GM23338 (cell line): ENCODE measurements at regions not wholly inside any gene's neighbourhood (a gene's known extent, or its start where the extent isn't known, plus 50 kb on each side); places are given as distances from the start of the nearest gene placed in this dataset.

Experiments used
- CREB1 ChIP-seq: fragments of 250-450 bp; sonication (Bioruptor Pico); IDR thresholded peaks from 2 replicates; pipeline ENCODE4 v1.5.0; 2020; ENCODE audit warnings: low read depth, mild to moderate bottlenecking, moderate library complexity
- ETS1 ChIP-seq: IDR thresholded peaks from 2 replicates; pipeline ENCODE4 v1.6.1; 2016; ENCODE audit warnings: antibody characterized with exemption
- EZH2 ChIP-seq: fragments of 200-600 bp; sonication (generic); IDR thresholded peaks from one replicate; pipeline ENCODE4 v1.8.0; 2017; ENCODE audit warnings: antibody characterized with exemption, mild to moderate bottlenecking, low read depth; ENCODE audit not compliant: unreplicated experiment
- EZH2phosphoT487 ChIP-seq: fragments of 200-600 bp; sonication (generic); IDR thresholded peaks from one replicate; pipeline ENCODE4 v1.8.1; 2018; ENCODE audit warnings: antibody characterized with exemption; ENCODE audit not compliant: unreplicated experiment
- JUNB ChIP-seq: IDR thresholded peaks from one replicate; pipeline ENCODE4 v1.6.1; 2016; ENCODE audit warnings: antibody characterized with exemption; ENCODE audit not compliant: unreplicated experiment
- POLR2AphosphoS5 ChIP-seq: IDR thresholded peaks from 2 replicates; pipeline ENCODE4 v1.6.1; 2016; ENCODE audit warnings: antibody characterized with exemption, low read depth
- REST ChIP-seq: IDR thresholded peaks from one replicate; pipeline ENCODE4 v1.6.1; 2018; ENCODE audit warnings: antibody characterized with exemption; ENCODE audit not compliant: unreplicated experiment
- STAT1 ChIP-seq: IDR thresholded peaks from one replicate; pipeline ENCODE4 v1.6.1; 2016; ENCODE audit warnings: antibody characterized with exemption; ENCODE audit not compliant: unreplicated experiment
- ZNF114 ChIP-seq: fragments of 250-450 bp; sonication (Bioruptor Pico); IDR thresholded peaks from 2 replicates; pipeline ENCODE4 v1.5.0; 2020; ENCODE audit warnings: mild to moderate bottlenecking, moderate library complexity
- ZNF331 ChIP-seq: fragments of 250-450 bp; sonication (Bioruptor Pico); IDR thresholded peaks from 2 replicates; pipeline ENCODE4 v1.5.0; 2020; ENCODE audit warnings: low read depth, mild to moderate bottlenecking, moderate library complexity
- TF ChIP-seq, protein P1 (sequence below), 2 experiments: fragments of 200-600 bp in 1 of 2; sonication (generic) in 1 of 2; conservative IDR thresholded peaks; 2 replicates each; pipeline versions ENCODE4 v1.5.1 to v1.6.1; 2016 to 2017; ENCODE audit warnings: antibody characterized with exemption in 2 of 2, low read depth in 2 of 2, mild to moderate bottlenecking in 2 of 2, moderate library complexity in 1 of 2

DNA sequence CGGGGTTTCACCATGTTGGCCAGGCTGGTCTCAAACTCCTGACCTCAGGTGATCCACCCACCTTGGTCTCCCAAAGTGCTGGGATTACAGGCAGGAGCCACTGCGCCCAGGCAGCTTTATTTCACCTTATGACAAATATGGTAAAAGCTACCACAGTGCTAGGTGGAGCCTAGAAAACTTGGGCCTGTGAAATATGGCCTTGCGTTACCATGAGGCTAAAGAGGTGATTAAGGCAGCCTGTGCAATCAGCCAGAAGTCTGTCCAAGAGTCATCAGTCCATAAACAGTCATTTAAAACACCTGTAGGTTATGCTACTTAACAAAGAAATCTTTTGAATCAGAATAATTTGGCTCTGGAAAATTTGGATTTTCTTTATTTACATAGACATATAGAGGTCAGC lies 114.8 kb upstream of the ANKH start:
- TF ChIP-seq, protein P1, sequence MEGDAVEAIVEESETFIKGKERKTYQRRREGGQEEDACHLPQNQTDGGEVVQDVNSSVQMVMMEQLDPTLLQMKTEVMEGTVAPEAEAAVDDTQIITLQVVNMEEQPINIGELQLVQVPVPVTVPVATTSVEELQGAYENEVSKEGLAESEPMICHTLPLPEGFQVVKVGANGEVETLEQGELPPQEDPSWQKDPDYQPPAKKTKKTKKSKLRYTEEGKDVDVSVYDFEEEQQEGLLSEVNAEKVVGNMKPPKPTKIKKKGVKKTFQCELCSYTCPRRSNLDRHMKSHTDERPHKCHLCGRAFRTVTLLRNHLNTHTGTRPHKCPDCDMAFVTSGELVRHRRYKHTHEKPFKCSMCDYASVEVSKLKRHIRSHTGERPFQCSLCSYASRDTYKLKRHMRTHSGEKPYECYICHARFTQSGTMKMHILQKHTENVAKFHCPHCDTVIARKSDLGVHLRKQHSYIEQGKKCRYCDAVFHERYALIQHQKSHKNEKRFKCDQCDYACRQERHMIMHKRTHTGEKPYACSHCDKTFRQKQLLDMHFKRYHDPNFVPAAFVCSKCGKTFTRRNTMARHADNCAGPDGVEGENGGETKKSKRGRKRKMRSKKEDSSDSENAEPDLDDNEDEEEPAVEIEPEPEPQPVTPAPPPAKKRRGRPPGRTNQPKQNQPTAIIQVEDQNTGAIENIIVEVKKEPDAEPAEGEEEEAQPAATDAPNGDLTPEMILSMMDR (conservative IDR thresholded peaks at IDR 0.05; ENCODE audit: low read depth in 2 of 2) = no peak
- TF ChIP-seq POLR2AphosphoS5 = no peak
- no peak for TF ChIP-seq CREB1 (CRISPR knock-in tag)
- no peak for TF ChIP-seq REST
- TF ChIP-seq ZNF331 (CRISPR knock-in tag) = no peak
- no peak for TF ChIP-seq JUNB
- TF ChIP-seq EZH2 = no peak
- TF ChIP-seq EZH2phosphoT487 = no peak
- no peak for TF ChIP-seq ZNF114 (CRISPR knock-in tag)
- no peak for TF ChIP-seq STAT1
- no peak for TF ChIP-seq ETS1
